Body of pancreas (tissue), 4 donors: ENCODE measurements at regions not wholly inside any gene's neighbourhood (a gene's known extent, or its start where the extent isn't known, plus 50 kb on each side); places are given as distances from the start of the nearest gene placed in this dataset.

Experiments
- ATAC-seq: fragments of 150-250 bp; one replicate; pipeline ENCODE4 v1.9.1; 2016
- DNase-seq, 4 donors: peaks; one replicate each; pipeline ENCODE4 v3.0.0-alpha.2; 2019
- H3K27ac ChIP-seq, 4 donors: fragments of 200-600 bp; sonication (generic); 1 replicate in 3 of 4; 2 replicates in 1 of 4; pipeline versions ENCODE4 v1.5.1 to v1.6.1; 2016 to 2019; ENCODE audit warnings: mild to moderate bottlenecking in 1 of 4, mixed read lengths in 1 of 4, moderate library complexity in 1 of 4
- H3K27me3 ChIP-seq, 2 donors: fragments of 200-600 bp; sonication (generic); one replicate each; pipeline ENCODE4 v1.6.0; 2016; ENCODE audit warnings: mild to moderate bottlenecking in 1 of 2
- H3K36me3 ChIP-seq, 2 donors: fragments of 200-600 bp; sonication (generic); replicated peaks in 1 of 2; 2 replicates each; pipeline ENCODE4 v1.5.1; 2016; ENCODE audit warnings: low read depth in 2 of 2; ENCODE audit not compliant: insufficient read depth in 1 of 2
- H3K4me1 ChIP-seq: fragments of 200-600 bp; sonication (generic); one replicate; pipeline ENCODE4 v1.6.0; 2016
- H3K4me3 ChIP-seq, 2 donors: fragments of 200-600 bp; sonication (generic); 1 replicate in 1 of 2; 2 replicates in 1 of 2; pipeline ENCODE4 v1.5.1; 2016 to 2019
- H3K9me3 ChIP-seq, 3 donors: fragments of 200-600 bp; sonication (generic); 1 replicate in 2 of 3; 2 replicates in 1 of 3; pipeline ENCODE4 v1.5.1; 2016
- CTCF ChIP-seq, 7 experiments: fragments of 450-650 bp in 4 of 7; fragments of 200-600 bp in 3 of 7; sonication (generic) in 3 of 7; IDR thresholded peaks; one replicate each; pipeline ENCODE4 v1.5.1; 2016 to 2019; ENCODE audit warnings: antibody characterized with exemption in 7 of 7
- POLR2A ChIP-seq, 3 donors: fragments of 450-650 bp; IDR thresholded peaks; one replicate each; pipeline ENCODE4 v1.6.1; 2016; ENCODE audit warnings: antibody characterized with exemption in 3 of 3, mild to moderate bottlenecking in 2 of 3
- WGBS, 2 donors: methylation state at CpG; one replicate each; pipeline ENCODE4 v1.1.5; 2017; 5-methylcytosine and 5-hydroxymethylcytosine counted together
- intact Hi-C: fragments of 100-400 bp; cut with DNase I; formaldehyde crosslinking; loops from one replicate; pipeline ENCODE4 v1.15.1; 2023

GRCh38 chr10:8591640-8592039, 537.2 kb downstream of the GATA3 start:
- no peaks in the 10 kb centered on the region for H3K4me1 ChIP-seq
- intact Hi-C loops = no loop called here

GRCh38 chr10:8594176-8594575, 539.7 kb downstream of the GATA3 start:
- Histone ChIP-seq H3K4me1 (no peaks in the 10 kb centered on the region), H3K4me3 (no peak overlapping the region), H3K27me3 (peaks cover 0 to 8% of the 10 kb centered on the region in 2 donors), H3K27ac (no peak overlapping the region), H3K36me3 (no peaks in the 10 kb centered on the region), H3K9me3 (no peaks in the 10 kb centered on the region)
- intact Hi-C loops = no loop called here
- DNase-seq (no peak), ATAC-seq (no peak)
- WGBS, 2 donors = 72 to 77% methylated on average over 8 of the region's 8 CpGs
- no peak for TF ChIP-seq CTCF (IDR thresholded peaks at IDR 0.05)
- TF ChIP-seq POLR2A (IDR thresholded peaks at IDR 0.05) = no peak

More at GRCh38 chr10:8591640-8592039, 537.2 kb downstream of the GATA3 start:
- no peaks in the 10 kb centered on the region for H3K9me3 ChIP-seq
- H3K27ac ChIP-seq = no peak overlapping the region
- no peak overlapping the region for H3K4me3 ChIP-seq
- DNase-seq (no peak), ATAC-seq (no peak)
- TF ChIP-seq CTCF (IDR thresholded peaks at IDR 0.05) (no peak), POLR2A (IDR thresholded peaks at IDR 0.05) (no peak)
- 62 to 68% methylated on average over 7 of the region's 7 CpGs for WGBS, 2 donors
- H3K27me3 ChIP-seq = peaks cover 0 to 8% of the 10 kb centered on the region in 2 donors
- H3K36me3 ChIP-seq = no peaks in the 10 kb centered on the region

- no peaks in the 10 kb centered on the region for H3K4me1 ChIP-seq
- TF ChIP-seq POLR2A (IDR thresholded peaks at IDR 0.05) = no peak
- no peak for TF ChIP-seq CTCF (IDR thresholded peaks at IDR 0.05)
- no peaks in the 10 kb centered on the region for H3K36me3 ChIP-seq
- no peak overlapping the region for H3K4me3 ChIP-seq
- intact Hi-C loops = no loop called here
- H3K27ac ChIP-seq = no peak overlapping the region
- peaks cover 0 to 8% of the 10 kb centered on the region in 2 donors for H3K27me3 ChIP-seq
- 55 to 62% methylated on average over 5 of the region's 5 CpGs for WGBS, 2 donors
- H3K9me3 ChIP-seq = no peaks in the 10 kb centered on the region
- no peak for DNase-seq
- ATAC-seq = no peak
These were observed 540.2 kb downstream of the GATA3 start for GRCh38 chr10:8594711-8595110.

GRCh38 chr10:8595140-8595539, 540.7 kb downstream of the GATA3 start:
- no peaks in the 10 kb centered on the region for H3K4me1 ChIP-seq
- H3K27me3 ChIP-seq = peaks cover 0 to 8% of the 10 kb centered on the region in 2 donors
- ATAC-seq (no peak), DNase-seq (no peak)
- H3K27ac ChIP-seq = no peak overlapping the region
- no peaks in the 10 kb centered on the region for H3K9me3 ChIP-seq
- WGBS, 2 donors = 38 to 53% methylated on average over 3 of the region's 3 CpGs
- TF ChIP-seq POLR2A (IDR thresholded peaks at IDR 0.05) (no peak), CTCF (IDR thresholded peaks at IDR 0.05) (no peak)
- no peak overlapping the region for H3K4me3 ChIP-seq
- intact Hi-C loops = no loop called here
- H3K36me3 ChIP-seq = no peaks in the 10 kb centered on the region

GRCh38 chr10:8596929-8597472, 542.5 kb downstream of the GATA3 start:
- intact Hi-C loops = no loop called here
- DNase-seq (no peak), ATAC-seq (no peak)
- WGBS, 2 donors = 54 to 65% methylated on average over 5 of the region's 5 CpGs
- H3K4me3 ChIP-seq = no peak overlapping the region
- H3K27ac ChIP-seq = no peak overlapping the region
- no peaks in the 10 kb centered on the region for H3K9me3 ChIP-seq
- H3K4me1 ChIP-seq = no peaks in the 10 kb centered on the region
- no peaks in the 10 kb centered on the region for H3K36me3 ChIP-seq
- peaks cover 0 to 8% of the 10 kb centered on the region in 2 donors for H3K27me3 ChIP-seq
- TF ChIP-seq CTCF (IDR thresholded peaks at IDR 0.05) (no peak), POLR2A (IDR thresholded peaks at IDR 0.05) (no peak)
